HS-27A (cell line): ENCODE measurements at regions not wholly inside any gene's neighbourhood (a gene's known extent, or its start where the extent isn't known, plus 50 kb on each side); places are given as distances from the start of the nearest gene placed in this dataset.
"Not testable (repeated sequence)": the region's sequence is repeated elsewhere in the genome, so short reads cannot be mapped to it uniquely, and the experiment has no call there.

Experiments
- DNase-seq: peaks from one replicate; pipeline ENCODE4 v3.0.0-alpha.2; 2012; ENCODE audit warnings: low read depth, missing footprints

DNA sequence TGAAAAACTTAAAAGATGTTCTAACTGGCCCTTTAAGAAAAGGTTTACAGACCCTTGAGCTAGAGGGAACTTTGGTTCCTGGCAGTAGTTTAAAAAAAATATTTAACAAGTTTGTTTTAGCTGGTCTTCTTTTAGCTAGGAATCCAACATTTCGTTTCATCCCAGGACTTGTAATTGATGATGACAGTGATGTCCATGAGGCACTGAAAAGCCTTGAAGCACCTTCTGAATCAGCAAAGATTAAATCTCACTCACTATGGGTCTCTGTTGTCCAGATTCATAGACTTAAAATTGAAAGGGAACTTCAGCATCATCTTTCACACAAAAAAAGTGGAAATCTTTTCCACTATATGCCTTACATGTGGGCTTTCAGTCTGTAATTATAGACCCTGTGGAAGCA, 102.9 kb upstream of the ETAA1 start:
- no peak for DNase-seq

DNA sequence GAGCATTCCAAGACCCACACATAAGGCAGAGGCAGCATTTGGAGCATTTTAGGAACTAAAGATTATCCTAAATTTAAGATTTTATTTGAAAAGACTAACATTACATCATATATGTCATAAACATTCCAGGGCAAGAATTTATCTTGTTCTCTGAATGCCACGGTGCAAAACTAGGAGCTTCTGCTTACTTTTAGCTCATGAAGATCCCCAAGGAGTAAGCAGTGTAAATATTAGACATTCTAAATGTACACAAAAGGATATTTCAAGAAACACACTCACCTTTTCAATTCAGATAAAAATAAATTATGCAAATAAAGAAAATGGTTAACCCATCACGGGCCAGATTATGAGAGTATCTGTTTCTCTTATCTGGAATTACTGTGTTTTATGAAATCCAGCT, 101.7 kb upstream of the ETAA1 start:
- DNase-seq, result no peak

DNA sequence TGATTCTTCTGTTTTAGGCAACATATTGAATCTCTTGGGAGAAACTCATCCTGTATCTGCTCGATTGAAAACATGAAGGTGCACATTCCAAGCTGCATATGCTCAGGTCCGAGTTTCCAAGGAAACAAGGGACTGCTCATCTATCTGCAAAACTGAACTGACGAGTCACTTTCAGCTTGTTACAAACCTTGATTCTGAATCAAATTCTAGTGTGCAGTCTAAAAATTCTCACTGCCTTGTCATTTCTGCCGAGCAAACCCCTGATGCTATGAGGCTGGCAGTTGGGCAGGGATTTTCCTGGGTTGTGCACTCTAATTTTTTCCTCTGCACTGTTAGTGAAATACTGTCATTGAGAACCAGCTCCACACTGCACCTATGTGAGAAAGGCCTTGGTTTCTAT, 101.3 kb upstream of the ETAA1 start:
- no peak for DNase-seq

DNA sequence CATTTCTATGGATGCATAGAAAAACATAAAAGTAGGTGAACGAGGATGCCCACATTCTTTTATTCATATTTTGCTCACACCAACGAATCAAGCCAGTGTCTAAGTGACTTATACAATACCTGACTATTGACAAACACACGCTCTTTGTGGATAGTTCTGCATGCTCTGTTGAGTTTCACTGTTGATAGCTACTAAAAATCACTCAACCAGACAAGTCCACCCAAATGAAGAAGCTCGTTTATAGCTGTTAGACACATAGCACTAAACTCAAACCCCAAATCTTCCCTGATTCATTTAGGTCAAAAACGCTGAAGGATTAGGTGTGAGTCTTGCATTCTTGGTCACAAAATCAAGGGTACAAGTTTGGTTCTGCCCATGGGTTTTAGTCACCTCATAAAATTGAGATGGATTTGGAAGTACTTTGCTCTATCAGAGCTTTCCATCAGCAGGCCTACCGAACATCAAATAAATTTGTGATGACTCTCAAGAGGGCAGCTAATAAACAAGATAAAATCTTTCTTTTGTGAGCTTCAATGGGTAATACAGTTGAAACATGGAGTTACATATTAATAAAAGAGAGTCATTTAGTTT, 92.7 kb upstream of the ETAA1 start:
- no peak for DNase-seq

DNA sequence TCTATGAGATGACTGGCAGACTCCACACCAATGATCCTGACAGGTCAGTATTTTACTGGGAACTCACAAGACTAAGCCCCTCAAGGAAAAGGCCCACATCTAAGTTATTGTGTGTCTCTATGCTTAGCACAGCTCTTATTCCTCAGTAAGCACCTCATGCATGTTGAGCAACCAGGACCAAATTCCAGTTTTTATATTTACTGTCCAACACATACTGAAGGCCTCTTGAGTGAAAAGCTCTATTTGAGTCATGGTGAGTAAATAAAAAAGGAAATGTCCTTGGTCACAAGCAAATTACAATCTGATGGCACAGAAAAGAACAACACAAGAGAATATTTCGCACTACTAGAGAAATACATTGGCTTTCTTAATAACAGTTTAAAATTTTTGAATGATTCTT, 87.9 kb upstream of the ETAA1 start:
- no peak for DNase-seq

DNA sequence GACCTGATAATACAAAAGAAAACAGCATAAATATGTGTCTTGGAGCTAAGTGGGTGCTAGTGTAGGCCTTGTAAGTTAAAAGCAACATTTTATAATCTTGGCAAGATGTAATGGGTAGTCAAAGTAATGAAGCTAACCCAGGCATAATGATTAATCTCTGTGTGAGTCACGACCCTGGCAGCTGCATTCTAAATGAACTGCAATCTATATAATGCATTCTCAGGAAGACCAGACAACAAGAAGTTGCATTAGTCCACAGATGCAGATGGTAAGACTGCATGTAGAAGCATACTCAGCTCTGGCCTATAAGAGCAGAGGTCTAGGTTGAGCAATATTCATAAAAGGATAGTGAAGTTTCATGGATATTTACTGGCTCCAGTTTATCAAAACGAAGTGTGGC, 85.6 kb upstream of the ETAA1 start:
- no peak for DNase-seq

DNA sequence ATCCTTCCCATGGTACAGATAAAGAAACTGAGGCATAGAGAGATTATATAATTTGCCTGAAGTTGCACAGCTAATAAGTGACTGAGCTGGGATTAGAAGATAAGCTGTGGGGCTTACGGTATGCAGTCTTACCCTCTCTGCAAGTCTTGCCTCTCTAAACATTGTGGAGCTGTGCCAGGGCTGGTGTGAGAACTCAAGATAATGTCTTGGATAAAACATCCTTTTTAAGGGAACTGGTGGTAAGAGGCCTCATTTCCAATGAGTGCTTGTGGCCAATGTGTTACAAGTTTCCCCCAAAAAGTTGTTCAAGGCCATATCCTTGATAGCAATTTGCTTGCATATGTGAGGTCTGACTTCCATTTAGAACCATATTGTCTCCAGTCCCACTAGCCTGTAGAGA, 84.3 kb upstream of the ETAA1 start:
- no peak for DNase-seq

DNA sequence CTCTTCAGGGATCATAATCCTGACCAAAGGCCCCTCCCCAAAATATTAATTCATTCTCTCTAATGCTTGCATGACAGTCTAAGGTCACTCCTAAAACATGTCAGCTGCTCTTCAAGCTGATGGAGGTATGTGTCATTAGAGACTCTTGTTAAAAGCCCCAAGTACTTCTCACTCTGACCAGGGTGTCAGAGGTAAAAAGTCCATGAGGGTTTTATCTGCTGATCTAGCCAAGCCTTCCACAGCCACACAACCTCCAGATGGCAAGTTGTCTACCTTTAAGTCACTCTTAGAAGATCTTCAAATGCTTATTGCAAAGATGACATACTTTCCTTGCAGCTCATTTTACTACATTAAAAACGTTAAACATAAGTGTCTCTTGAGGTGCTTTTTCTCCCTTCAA, 83.6 kb upstream of the ETAA1 start:
- no peak for DNase-seq

DNA sequence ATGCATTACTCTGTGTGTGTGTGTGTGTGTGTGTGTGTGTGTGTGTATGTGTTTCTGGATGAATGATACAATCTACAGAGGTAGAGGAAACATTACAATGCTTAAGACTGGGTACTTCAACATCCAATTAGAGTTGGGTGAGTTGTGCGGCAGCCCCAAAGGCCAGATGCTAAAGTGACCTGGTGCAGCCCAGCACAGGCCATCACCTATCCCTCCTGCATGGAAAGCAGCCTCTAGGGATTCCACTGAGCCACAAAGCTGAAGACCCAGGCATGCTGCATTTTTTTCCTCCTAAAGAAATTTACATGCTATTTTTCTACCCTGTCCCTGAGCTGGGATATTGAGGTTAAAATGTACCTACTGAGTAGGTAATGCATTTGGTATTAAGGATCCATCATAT, 79.1 kb upstream of the ETAA1 start:
- no peak for DNase-seq

DNA sequence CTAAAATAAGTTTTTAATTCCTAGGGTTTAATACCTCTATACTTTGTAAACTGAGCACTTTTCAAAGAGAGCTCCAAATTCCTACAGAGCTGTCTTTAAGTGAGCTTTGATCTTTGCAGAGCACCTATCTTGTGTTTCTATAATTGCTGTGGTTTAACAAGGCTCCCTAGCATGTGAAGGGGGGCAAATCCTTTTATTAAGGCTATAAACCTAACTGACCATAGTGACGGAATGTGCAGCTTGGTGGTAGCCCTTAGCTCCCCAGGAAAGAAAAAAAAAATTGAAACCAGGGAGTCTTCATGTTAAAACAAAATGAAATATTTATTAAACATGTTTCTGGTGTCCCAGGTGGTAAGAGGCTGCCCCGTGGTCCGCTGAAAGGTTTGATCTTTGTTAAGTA, 78.6 kb upstream of the ETAA1 start:
- DNase-seq, result no peak

DNA sequence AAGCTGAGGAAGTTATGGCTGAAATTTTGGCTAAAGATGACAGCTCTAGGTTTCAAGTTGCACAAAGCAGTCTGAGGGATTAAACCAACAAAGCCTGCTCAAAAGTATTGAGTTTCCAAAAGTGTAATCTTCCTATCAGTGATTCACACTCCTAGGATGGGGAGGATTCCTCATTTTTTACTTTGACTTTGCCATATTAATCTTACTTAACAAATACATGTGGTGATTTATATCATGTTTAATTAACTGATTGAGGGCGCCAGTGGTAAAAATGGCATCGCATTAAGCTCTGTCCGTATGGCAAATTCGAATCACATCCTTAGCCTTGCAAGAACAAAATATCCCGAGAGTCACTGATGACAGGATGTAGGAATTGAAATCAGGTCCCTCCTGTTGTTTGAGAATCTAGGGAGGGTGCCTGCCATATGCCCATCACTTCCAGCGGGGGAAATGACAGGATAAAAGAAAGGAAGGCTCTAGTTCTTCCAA, 78.1 kb upstream of the ETAA1 start:
- no peak for DNase-seq

DNA sequence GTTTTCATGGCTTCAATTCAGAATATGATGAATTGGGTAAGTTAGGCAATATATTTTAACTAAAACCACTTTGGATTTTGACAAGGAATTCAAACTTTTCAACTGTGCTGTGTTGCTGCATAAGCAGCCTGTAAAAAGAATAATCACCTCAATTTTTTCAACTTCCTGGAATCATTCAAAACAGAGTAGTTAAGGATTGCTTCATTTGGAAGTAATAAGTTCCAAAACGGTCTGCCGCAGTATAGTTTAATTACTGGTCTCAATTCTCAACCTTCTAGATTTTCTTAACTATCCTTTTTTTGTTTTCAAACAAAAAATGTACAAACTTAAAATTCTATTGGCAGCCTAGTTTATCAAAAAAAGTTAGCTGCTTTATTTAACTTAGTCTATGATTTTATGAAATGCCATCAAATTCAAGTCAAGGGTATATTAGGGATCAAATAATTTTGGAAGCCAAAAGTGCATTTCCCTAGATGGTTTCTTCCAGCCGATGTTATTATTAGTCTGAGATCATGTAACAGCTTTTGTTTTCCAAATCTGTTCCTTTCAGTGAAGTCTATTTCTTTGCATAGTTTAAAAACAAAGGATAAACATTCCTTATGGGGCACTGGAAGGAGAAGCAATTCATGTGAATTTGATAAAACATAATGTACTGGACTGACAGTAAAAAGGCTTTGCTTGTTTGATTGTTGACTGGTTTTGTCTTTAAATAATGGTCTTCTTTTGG, 76.1 kb upstream of the ETAA1 start:
- no peak for DNase-seq

DNA sequence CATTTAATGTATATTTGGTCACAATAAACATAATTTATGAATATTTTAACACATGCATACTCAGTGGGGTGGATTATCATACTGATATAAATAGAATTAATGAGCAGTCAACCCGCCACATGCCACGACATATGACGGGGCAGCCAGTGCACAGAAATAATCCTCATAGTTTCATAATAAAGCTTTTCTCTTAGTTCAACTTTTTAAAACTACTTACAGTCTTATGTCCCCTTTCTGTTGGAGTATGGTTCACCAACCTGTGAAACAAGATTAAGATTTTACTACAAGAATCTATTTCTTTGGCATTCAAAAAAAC, 75.6 kb upstream of the ETAA1 start:
- no peak for DNase-seq

DNA sequence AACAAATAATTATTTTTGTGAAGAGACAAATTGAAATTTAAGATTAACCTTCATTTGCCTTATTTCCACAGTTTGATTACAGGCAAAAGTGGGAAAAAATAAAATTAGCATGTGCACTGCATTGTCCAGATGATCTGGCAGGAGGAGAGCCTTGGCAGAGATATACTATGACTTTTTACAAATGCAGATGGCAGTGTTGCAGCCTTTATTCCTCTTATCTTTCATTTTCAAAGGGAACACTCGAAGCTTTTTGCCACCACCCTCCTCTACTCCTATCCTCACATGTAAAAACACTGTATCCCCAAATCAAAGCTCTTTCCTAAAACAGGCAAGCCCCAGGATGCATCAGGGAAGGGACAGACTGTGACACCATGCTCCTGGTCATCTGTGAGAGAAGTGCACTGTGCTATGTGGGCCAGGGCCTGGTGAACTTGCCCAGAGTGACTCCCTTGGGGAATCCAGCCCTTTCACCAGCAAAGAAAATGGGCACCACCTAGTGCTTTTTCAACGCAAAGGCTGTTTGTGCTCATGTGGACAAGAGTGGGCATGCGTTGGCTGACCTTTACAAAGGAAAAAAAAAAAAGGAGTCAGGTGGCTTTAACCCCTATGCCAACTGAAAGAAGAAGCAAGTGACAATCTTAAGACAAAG, 74.7 kb upstream of the ETAA1 start:
- peak; percentile 40 for DNase-seq

DNA sequence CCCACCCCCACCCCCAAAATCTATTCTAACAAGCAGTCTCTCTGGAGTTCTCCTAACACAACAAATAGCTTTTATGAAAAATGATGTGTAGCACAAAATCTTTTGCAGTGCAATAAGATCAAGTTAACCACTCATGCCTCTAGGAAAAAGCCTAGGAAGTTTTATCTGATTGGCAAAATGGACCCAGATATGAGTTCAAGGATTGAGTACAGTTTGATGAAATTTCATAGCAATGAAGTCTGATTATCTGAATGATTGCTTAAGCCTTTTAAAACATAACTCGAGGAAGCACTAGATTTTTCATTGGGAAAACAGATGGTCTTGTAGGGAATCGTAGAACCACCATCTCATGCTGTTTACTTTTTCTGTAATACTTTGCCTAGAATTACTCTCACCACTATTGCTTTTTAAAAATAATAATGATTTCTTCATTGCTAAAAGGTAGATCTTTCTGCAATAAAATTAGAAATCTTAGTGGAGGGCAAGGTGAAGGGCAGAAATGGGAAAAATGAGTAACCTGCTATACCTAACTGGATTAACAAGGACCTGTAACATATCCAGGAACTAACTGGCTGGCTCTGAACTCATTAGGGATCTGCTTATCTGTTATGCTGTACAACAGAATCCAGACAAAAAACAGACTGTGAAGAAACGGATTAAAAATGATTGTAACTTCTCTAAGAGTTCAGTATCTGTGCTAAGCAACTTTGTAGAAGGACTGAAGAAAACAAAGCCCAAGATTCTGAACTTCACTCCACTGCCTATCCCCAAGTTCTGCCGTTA, 73.7 kb upstream of the ETAA1 start:
- no peak for DNase-seq

DNA sequence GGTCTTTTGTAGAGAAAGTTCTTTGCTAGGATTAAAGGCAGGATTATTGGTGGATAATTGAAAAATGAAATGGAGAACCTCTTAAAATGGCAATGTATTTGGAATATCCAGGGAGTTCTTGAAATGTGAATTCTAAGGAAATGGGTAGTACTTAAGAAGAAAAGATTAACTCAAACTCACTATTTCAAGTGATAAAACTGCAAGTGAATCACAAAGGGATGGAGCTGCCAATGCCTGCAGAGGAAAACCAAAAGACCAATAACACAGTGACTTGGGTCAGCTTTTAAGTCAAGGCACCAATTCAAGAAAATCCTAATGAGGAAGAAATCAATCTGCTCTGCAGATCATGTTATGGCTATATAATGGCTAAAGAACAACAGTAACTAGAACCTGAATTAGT, 67.6 kb upstream of the ETAA1 start:
- no peak for DNase-seq

DNA sequence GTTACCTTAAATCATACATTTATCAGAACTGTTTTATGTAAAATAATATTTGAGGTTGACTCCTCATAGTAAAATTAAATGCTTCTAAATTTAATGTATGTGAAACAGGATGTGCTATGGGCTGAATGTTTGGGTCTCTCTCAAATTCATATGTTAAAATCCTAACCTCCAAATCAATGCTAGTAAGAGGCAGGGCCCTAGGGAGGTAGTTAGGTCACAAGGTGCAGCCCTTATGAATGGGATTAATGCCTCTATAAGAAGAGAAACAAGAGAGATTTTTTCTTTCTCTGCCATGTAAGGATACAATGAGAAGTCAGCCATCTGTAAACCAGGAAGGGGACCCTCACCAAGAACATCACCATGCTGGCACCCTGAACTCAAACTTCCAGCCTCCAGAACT, 67.2 kb upstream of the ETAA1 start:
- no peak for DNase-seq

DNA sequence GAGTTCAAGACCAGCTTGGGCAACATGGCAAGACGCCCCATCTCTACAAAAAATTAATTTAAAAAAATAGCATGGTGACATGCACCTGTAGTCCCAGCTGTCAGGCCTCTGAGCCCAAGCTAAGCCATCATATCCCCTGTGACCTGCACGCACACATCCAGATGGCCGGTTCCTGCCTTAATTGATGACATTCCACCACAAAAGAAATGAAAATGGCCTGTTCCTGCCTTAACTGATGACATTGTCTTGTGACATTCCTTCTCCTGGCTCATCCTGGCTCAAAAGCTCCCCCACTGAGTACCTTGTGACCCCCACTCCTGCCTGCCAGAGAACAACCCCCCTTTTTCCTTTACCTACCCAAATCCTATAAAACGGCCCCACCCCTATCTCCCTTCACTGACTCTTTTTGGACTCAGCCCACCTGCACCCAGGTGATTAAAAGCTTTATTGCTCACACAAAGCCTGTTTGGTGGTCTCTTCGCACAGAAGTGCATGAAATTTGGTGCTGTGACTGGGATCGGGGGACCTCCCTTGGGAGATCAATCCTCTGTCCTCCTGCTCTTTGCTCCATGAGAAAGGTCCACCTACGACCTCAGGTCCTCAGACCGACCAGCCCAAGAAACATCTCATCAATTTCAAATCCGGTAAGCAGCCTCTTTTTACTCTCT, 65.6 kb upstream of the ETAA1 start:
- not testable (repeated sequence) for DNase-seq

DNA sequence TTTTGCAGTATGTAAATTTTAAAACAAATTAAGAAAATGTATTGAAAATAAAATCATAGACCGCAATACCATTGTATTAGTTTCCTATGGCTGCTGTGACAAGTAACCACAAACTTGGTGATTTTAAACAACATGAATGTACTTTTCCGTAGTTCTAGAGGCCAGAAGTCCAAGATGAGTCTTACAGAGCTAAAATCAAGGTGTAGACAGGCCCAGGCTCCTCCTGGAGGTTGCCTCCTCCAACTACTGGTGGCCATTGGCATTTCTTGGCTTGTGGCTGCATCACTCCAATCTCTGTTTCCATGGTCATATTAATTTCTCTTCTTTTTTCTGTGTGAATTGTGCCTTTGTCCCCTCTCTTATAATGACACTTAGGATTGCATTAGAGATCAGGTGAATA, 59.2 kb upstream of the ETAA1 start:
- DNase-seq, result no peak

DNA sequence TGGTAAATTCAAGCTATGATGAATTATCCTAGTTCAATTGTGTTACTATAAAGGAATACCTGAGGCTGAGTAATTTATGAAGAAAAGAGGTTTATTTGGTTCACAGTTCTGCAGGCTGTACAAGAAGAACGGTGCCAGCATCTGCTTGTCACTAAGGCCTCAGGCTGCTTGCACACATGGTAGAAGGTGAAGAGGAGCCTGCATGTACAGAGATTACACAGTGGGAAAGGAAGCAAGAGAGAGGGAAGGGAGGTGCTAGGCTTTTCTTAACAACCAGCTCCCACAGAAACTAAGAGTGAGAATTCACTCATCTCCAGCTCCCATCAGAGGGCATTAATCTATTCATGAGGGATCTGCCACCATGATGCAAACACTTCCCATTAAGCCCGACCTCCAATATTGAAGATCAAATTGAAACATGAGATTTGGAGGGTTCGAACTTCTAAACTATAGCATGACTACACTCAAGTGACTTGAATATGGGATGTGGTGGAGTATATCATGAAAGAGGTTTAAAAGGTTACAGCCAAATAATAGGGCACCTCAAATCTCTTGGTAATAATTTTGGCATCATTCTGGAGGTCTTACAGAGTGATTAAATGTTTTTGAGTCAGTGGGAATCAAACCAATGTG, 58.4 kb upstream of the ETAA1 start:
- no peak for DNase-seq

DNA sequence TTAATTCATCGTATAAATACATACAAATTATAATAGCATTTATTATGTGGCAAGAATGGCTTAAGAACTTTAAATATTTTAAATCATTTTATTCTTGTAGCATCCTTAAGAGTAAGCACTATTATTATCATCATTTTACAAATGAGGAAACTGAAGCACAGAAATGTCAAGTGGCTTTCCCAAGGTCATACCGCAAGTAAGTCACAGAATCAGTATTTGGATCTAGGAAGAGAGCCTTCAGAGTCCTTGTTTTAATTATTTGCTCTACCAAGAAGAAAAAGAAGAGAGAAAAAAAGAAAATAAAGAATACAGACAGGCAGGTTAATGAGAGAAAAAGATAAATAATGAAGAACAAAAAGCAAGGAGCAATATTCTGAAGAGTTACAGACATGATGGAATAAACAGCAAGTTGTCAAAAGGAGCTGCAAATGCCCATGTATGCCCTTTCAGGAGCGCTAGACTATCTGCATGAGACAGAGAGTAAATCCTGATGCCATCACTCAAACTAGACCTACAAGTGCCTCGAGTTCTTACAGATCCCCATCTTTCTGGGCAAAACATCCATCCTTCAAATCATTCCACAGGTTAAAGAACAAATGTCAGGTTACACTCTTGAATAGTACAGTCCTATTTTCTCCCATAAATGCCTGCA, 57.8 kb upstream of the ETAA1 start:
- DNase-seq, result no peak
